ENCODE measurements at regions not wholly inside any gene's neighbourhood (a gene's known extent, or its start where the extent isn't known, plus 50 kb on each side); places are given as distances from the start of the nearest gene placed in this dataset.
A peak's percentile ranks its signal among the peaks of the same experiment; 100 is the strongest.
"Not testable (repeated sequence)": the region's sequence is repeated elsewhere in the genome, so short reads cannot be mapped to it uniquely, and the experiment has no call there.

- DNase-seq = no peak
Observed at GRCh38 chr2:59383473-59383872, 1142.3 kb upstream of the FANCL start.

- DNase-seq = no peak
Observed at GRCh38 chr2:59378127-59378526, 1137.0 kb upstream of the FANCL start.

DNA sequence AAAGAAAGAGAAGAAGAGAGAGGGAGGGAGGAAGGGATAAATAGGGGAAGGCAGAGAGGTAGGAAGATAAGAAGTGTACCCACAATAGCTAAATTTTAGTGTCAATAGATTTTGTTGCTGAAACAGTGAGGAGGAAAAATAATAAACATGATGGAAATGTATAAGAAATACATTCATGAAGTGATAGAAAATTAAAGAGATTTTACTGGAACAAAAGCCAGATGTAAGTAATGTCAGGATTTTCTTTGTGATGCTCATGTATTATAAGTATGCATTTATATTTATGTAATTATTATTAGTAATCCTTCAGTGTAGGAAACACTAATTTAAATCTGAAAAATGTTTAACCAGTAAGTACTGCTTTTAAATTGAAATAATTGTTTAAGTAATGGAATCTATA, 1125.2 kb upstream of the FANCL start:
- no peak for DNase-seq

DNA sequence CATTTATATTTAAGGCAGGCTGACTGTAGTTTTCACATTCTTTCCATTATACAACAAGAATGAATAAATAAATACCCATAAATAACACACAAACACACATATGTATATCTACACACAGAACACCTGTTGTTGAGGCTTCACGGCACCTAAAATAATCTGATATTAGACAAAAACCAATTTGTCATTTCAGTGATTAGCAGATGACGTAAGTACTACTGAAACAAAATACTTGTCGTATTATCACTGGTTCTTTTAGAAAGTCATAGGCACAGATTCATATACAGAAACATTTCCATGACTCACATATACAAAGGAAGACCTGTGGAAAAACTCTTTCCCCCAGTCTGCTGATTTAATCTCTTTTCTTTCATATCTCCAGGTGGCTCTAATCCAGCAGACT, 1113.4 kb upstream of the FANCL start:
- no peak for DNase-seq

DNA sequence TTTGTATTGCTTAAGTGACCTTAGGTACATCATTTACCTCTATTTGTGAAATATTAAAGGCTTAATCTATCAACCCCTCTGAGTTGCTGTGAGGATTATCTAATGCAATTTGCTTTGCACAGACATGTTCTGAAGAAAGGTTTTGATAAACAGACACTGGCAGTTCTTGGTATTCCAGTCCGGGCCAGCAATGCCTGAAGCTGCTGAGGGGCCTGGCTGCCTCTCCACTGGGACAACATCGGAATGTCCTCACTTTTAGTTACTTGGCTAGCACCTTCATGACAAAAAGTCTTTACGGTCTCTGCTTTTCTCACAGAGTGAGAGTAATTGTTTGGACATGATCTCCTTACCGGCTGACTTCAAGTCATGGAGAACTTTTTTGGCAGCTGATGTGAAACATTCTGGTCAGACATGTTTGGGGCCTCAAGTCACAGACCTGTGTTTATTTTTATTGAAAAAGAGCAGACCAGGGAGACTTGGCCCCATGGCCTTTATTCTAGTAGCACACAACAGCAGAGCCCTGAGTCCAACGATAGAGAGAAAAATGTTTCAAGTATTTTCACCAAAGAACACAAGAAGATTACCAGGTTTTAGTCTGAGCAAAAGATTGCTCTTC, 1112.3 kb upstream of the FANCL start:
- no peak for DNase-seq

GRCh38 chr2:59342166-59342565, 1101.0 kb upstream of the FANCL start:
- no peak for DNase-seq

GRCh38 chr2:59339837-59340207, 1098.7 kb upstream of the FANCL start:
- DNase-seq = no peak

DNA sequence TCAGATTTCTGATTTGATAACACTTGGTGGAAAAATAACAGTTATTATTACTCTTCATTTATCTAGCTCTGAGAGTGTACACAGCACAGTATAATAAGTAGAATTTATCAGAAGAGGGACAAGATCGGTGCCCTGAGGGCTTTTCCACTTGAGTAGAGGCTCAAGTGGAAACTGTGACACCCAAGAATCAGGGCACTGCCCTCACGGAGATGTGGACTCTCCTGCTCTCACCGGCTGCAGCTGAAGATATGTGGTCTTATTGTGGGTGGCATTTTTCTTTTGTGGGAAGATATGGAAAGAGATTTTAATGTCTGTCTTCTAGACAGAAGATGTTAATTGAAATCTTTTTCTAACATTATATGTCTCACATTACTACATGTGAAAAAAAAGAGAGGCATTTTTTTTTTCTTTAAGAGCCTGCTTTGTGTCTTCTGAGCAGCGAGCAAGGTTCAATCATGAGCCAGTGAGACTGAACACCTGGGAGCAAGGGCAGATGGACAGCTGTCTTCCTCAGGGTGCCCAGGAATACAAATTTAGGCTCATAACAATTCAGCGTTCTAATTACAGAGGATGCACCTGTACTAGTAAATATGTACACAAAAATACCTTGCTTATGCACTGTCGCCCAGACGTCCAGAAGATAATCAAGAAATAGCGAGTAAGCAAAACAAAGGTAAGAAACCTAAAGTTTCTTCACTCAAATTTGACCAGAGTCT, 1098.2 kb upstream of the FANCL start:
- no peak for DNase-seq

DNA sequence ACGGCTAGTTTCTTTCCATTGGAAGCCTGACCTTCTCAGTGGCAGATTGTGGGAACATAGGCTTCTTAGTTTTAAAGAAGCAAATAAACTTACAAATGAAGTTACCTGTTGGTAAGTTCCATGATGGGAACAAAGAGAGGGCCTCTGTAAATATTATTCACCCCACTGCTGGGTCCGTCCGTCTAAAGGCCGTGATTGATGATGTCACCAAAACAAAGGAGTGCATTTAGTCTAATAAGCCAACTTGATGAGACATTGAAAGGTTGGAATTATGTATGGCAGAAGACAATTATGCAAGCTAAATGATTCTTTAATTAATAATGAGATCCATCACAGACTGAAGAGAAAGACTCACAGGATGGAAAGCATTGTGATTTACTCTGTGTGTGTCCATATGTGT, 1091.9 kb upstream of the FANCL start:
- no peak for DNase-seq

DNA sequence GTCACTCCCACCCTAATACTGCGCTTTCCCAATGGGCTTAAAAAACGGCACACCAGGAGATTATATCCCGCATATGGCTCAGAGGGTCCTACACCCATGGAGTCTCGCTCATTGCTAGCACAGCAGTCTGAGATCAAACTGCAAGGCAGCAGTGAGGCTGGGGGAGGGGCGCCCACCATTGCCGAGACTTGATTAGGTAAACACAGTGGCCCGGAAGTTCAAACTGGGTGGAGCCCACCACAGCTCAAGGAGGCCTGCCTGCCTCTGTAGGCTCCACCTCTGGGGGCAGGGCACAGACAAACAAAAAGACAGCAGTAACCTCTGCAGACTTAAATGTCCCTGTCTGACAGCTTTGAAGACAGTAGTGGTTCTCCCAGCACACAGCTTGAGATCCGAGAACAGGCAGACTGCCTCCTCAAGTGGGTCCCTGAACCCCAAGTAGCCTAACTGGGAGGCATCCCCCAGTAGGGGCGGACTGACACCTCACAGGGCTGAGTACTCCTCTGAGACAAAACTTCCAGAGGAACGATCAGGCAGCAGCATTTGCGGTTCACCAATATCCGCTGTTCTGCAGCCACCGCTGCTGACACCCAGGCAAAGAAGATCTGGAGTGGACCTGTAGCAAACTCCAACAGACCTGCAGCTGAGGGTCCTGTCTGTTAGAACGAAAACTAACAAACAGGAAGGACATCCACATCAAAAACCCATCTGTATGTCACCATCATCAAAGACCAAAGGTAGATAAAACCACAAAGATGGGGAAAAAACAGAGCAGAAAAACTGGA, 1085.6 kb upstream of the FANCL start:
- DNase-seq = not testable (repeated sequence)

- DNase-seq = no peak
Observed at GRCh38 chr2:59322870-59323269, 1081.7 kb upstream of the FANCL start.

GRCh38 chr2:59322005-59322404, 1080.9 kb upstream of the FANCL start:
- DNase-seq = no peak

DNA sequence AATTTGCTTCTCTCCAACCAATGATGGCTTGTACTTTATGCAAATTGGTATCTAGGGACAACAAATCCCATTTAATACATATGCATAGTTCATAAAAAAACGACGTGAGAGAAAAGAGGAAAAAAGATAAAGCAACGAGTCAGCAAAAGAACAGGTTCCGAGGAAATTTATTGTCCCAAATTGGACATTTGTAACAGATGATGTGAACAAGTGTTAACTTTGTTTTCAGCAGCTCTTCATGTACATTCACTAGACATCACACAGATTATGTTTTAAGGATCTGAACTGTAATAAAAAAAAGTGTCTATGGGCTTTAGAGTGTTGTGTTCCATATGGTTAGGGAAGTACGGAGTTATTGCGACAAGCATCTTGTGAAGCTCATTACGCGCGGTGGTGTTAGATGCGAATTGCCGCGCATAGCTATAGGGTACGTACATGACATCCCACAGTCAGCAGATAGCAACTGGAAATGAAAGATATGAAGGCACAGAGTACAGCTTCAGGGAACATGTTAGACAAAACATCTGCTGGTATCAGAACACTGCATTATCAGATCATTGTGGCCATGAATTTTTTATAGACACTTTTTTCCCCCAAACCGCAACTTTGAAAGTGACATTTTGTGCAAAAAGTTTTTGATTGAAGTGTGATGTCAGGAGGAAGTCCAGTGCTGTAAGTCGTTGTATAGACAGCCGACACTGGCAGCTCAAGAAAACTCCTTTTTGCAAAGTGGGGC, 1073.1 kb upstream of the FANCL start:
- peak; percentile 79 for DNase-seq

GRCh38 chr2:59312967-59313940, 1072.1 kb upstream of the FANCL start:
- DNase-seq = no peak

DNA sequence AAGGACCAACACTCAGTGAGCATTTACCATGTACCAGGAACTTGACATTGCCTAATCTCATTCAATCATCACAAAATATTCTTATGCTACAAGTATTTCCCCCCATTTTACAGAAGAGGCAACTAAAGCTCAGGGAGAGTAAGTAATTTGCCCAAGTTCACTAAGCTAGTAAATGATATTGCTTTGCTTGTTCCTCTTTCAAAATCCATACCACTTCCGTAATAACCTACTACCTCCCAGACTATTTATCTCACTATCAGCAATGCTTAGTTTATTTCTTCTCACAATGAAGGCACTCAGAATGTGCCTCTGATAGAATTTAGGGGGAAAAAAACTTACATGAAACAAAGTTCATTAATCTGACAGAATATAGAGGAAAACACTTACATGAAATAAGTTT, 1070.9 kb upstream of the FANCL start:
- no peak for DNase-seq

- peak; percentile 63 for DNase-seq
Observed at GRCh38 chr2:59308108-59308507, 1067.0 kb upstream of the FANCL start.

GRCh38 chr2:59307196-59307595, 1066.1 kb upstream of the FANCL start:
- no peak for DNase-seq

GRCh38 chr2:59303272-59303671, 1062.1 kb upstream of the FANCL start:
- DNase-seq = no peak

DNA sequence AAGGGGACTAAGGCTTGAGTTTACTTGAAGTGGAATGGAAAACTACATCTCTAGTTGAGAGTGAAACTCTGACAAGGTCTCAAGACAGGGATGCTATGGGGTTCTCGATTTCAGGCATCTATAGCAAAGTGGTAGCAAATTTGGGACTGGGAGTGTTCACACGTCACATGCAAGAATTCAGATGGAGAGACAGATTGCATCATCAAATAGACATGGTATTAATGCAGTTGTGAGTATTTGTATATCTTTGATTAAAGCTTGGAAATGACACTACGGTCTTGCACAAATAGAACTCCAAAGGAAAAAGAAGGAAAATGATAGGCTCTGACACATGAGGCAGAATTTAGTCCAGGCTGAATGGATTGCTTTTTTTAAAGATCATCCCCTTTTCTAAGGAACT, 1061.6 kb upstream of the FANCL start:
- DNase-seq = no peak

GRCh38 chr2:59301466-59302402, 1060.6 kb upstream of the FANCL start:
- DNase-seq = peak; percentile 83

GRCh38 chr2:59297816-59298215, 1056.7 kb upstream of the FANCL start:
- no peak for DNase-seq

All from OCI-M1 (cell line).